ENCODE measurements at regions not wholly inside any gene's neighbourhood (a gene's known extent, or its start where the extent isn't known, plus 50 kb on each side); places are given as distances from the start of the nearest gene placed in this dataset.
"Not testable (repeated sequence)": the region's sequence is repeated elsewhere in the genome, so short reads cannot be mapped to it uniquely, and the experiment has no call there.

DNA sequence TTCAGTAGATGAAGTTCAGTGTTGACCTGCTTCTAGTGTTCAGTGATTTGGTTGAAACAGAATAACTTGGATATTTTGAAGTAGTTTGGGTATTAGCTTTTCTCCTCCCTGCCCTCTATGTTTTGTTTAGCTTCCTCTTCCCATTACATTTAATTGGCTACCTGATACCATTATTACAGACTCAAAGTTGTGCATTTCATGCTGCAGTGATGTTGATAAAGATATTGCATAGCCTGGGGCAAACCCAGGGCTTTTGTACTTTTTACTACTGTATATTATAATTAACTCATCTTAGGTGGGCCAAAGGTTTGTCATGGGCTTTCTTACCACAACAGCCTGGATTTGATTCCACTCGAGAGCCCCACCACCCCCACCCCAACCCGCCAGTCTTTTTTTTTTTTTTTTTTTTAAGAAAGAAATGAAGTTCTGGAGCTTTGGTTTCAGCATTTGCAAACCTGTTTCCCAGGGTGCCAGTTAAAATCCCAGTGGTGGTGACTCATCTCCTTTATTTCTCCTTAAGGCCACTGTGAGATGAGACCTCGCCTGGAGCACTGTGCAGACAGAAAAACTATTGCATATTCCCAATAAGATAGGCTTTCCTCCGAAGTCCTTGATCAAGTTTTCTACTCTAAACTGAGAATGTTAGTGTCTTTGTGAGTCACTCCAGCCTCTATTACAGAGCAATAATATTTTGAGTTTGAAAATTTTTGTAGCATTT is 393.7 kb upstream of the FANCL start:
- DNase-seq (ENCODE audit: low read depth in 3 of 3): no peak

DNA sequence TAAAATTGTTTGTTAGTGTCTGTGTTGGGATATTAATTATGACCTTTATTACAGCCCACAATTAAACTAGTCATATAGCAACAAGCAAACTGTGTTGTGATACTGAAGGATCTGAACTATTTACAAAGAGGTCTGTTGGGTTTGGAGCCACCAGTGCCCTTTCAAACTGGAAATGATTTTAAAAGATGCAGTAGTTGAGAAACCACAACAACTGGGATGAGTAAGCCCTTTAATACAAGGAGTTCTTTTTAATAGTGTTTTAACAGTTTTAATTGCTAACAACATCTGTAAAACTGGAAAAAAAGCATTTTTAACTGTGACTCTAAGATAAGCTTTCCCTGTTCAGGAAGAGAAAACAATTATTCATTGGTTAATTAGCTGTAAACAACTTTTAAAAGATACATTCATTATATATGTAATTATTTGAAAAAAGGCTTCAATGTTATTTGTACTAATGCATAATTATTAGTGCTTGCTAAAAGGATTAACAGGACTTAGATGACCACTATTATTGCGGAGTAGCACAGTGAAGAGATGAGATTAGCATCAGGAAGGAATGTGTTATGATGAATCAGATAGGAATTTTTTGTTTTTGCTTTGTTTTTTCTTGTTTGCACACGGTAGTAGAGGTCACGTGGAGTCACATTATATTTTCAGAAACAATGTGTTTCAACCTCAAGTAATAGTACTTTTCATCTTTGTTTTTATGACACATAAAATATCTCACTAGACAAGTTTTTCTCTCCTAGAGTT is 392.7 kb upstream of the FANCL start:
- DNase-seq (ENCODE audit: low read depth in 3 of 3): no peak

DNA sequence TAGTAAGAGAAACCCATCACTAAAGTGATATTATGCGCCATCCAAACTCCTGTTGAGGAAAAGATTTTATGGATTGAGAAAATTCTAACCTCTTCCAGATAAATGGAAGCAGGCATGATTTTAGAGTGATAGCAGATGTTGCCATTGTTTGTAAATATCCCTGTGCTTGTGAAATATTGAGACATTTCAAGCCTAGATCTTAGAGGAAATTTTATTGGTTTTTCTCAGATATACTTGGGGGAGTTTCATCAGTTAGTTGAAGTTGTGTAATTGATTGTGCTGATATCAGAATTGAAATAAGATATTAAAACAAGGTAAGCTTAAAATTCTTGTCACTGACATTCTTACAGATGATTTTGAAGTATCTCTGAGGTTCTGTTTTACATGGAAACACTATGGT is 390.9 kb upstream of the FANCL start:
- no peak for DNase-seq (ENCODE audit: low read depth in 3 of 3)

DNA sequence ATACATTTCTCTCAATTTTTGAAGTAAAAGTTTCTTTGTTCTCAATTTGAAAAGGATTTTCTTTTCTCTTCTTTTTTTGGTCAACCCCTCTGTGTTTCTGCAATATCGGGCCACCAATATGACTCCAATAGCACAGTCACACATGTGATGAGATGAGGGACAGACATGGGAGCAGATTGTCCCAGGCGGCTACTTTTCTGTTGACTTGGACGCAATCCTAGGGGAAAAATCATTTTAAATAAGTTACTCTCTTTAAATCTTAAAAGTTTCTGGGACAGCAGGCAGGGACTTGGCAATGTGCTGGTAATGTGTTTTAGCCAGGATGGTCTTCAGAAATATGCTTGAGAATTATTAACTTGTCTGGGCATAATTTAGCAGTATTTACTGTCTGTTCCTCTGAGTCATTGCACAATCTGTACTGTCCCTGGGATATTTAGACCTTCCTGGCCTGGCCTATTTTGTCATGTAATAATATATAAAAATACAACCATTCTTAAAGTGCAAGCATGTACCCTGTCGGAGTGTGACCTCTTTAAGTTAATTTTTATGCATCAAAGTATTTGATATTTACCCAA is 388.5 kb upstream of the FANCL start:
- DNase-seq (ENCODE audit: low read depth in 3 of 3): no peak

DNA sequence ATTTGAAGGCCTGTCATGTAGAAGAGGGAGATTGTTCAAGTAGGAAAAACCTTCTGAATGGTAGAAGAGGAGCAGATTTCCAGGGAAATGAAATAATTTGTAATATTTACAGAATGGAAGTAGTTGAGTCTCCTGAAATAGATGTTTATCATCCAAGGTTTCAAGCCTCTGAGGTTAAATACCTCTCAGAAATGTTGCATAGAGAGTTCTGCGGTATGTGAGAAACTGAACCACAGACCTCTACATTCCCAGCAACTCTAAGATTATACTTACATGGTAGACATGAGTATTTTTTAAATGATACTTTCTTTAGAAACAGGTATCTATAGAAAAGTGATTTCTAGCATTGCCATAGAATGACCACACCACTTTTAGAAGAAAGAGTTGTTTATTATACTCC is 379.8 kb upstream of the FANCL start:
- no peak for DNase-seq (ENCODE audit: low read depth in 3 of 3)

DNA sequence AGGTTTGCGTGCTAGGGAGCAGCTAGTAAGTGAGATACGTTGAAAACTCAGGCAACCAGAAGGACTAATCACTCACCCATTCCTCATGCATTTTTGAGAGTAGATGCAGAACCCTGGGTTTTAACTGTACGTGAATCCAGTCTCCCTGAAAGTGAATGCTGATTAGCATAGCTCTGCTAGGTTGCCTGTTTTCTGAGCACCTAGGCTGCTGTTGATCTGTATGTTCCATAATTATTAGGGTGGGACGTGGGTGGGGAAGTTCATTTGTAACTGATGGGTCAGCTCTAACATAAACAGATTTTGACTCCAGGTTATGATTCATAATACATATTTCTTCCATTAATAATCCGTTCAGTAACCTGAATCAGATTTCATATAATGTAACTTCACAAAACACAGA is 379.0 kb upstream of the FANCL start:
- no peak for DNase-seq (ENCODE audit: low read depth in 3 of 3)

DNA sequence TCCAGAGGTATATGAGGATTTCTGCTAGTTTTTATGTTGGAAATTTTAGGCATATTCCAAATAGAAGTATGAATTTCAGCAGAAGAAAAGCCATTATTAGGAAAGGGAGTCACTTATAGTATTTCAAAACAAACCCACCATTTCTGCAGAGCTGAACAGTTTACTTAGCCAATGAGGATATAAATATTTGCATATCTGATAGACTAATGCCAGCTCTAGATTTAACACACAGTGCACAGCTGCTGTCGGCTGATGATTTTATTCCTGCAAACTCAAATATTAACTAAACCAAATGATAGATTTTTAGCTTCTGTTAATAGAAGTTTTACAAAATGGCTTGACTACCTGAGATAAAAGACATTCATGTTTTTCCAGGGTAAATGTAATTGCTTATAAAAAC is 375.8 kb upstream of the FANCL start:
- no peak for DNase-seq (ENCODE audit: low read depth in 3 of 3)

DNA sequence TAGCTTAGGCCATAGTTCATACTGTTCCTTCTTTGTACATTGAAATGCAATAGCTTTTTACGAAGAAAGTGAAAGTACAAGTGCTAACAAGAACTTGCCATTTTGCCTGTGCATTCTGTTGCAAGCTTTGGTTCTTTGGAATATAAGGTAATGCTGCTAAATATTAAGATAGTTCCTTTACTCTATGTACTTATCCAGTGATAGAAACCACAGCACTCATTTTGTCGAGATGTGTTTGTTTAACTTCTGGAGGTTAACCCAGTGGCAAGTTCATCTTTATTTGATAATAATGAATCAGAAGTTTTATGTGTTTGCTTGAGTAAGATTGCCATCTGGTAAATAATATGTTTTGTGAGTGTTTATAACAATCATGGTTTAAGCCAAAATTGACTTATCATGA is 373.1 kb upstream of the FANCL start:
- DNase-seq (ENCODE audit: low read depth in 3 of 3): no peak

DNA sequence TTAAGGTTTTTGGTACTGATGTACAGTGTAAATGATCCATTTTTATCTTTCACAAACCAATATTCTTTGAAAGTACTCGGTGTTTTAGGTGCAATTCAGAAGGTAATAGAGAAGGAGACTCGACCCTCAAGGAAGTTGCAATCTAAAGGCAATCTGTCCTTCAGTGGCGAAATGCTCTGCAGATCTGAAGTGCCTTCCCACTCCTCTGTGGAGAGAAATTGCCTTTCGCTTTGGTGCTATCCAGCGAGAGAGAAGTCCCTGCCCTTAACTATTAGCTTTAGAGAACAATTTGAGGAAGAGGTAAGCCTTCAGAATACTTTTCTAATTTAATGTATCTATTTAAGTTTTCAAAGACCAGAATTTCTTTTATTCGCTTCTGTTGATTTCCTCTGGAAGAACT is 371.8 kb upstream of the FANCL start:
- no peak for DNase-seq (ENCODE audit: low read depth in 3 of 3)

DNA sequence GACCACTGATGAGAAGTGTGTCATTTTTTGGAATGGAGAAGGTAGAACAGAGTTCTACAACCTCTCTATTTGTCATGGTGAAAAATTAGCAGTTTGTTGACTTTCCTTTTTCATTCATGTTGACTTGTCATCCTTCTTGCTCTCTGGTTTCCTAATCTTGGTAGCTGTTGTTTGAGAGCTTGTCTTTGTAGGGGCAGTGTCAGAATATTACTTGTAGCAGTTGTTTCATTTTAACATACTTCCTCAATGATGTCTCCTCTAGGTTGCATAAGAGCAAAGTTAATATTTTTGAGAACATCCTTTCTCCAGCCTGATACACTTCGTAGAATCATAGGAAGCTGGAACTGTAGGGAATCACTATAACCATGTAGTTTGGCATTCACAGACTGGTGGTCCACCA is 368.2 kb upstream of the FANCL start:
- DNase-seq (ENCODE audit: low read depth in 3 of 3): no peak

DNA sequence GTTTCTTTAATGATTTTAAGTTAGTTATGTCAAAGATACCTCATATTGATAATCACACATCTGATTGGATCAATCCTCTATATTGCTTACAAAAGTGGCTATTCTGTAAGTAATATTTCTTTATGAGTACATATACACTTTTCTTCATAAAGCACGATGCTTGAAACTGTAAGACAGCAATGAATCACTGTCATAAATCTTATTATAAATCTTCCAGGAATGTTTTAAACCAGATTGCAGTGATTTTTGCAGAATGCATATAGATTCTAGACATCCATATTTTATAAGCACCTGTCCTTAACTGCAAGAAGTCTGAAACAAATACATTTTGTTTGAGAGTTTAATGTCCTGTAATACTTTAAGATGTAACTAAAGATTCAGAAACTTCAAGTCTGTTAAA is 367.0 kb upstream of the FANCL start:
- no peak for DNase-seq (ENCODE audit: low read depth in 3 of 3)

DNA sequence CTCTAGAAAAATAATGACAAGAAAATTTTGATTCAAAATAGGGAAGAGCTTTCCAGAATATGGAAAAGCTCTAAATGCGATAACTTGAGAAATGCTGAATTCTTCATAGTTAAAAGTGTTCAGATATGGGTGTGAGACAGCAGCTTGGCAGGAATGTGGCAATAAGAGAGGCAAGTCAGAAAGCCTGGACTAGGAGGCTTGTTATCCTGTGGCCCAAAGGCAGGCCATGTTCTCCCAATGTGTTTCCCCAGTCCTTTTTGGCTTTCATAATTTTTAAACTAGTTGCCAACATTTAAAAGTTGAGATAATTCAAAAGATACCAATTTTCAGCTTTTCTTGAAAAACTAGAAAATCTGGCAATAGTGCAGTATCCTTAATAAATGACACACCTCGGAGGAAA is 366.3 kb upstream of the FANCL start:
- no peak for DNase-seq (ENCODE audit: low read depth in 3 of 3)

DNA sequence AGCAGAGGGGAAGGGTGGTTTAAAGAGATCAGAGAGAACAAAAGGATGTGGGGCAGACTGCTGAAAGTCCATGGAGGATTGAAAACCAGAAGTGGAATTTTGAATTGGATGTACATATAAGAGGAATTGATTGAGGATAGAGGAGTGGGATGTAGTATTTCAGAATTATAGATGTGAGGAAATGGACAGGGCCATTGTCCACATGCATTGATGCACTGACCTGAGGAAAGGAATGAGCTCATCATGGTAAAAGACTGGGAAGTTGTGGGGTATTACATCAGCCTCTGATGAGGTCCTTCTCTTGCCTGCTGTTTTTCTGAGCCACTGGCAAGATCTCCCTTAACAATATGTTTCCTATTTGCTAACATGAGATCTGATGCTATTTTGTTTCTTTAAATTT is 365.7 kb upstream of the FANCL start:
- DNase-seq (ENCODE audit: low read depth in 3 of 3): no peak

DNA sequence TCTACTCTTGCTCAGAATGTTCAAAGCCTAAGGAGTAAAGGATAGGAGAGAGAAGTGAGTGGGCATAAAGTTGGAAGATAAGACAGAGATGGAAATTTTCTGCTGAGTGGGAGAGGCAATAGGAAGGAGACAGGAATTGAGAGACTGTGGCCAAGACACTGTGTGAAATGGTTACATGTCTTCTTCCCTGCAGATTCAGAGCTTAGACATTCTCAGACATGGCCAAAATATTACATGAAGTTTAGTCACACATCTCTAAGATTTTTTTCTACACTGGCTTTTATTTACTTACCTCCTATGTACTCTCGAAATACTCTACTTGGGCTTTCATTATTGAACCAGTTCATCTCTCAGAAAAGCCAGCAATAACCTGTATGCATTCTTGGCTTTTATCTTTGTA is 363.0 kb upstream of the FANCL start:
- DNase-seq (ENCODE audit: low read depth in 3 of 3): no peak

DNA sequence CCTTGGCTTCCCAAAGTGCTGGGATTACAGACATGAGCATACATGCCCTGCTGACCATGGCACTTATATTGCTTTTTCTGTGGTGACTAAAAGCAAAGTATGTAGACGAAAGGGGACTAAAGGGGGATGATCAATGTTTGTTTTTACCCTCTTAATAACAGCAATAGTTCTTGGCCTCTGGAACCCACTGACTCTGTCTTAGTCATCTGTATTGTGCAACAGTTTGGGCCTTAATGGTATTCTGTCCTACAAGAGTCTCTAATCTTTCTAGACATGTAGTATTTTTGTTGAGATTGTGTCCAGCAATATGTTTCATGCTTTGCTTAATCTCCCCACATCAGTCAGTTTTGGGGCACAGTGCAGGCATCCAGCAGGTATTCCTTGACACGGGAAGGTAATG is 359.9 kb upstream of the FANCL start:
- no peak for DNase-seq (ENCODE audit: low read depth in 3 of 3)

DNA sequence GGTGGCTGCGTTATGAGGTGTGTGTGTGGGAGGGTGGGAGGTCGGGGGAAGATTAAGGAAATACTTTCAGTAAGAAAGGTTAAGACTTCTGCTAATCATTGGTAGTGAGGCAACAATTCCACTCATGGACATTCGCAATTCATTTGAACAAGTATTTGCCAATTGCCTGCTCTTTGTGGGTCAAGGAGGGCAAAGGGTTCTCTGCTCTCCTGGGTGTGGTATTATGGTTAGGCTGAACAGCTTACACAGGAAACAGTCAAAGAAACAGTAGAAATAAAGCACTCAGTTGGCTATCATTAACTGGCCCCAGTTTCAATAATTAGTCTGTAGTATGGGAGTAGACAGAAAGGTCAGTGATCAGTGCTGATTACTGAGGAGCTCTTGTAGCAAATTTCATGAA is 357.0 kb upstream of the FANCL start:
- no peak for DNase-seq (ENCODE audit: low read depth in 3 of 3)

DNA sequence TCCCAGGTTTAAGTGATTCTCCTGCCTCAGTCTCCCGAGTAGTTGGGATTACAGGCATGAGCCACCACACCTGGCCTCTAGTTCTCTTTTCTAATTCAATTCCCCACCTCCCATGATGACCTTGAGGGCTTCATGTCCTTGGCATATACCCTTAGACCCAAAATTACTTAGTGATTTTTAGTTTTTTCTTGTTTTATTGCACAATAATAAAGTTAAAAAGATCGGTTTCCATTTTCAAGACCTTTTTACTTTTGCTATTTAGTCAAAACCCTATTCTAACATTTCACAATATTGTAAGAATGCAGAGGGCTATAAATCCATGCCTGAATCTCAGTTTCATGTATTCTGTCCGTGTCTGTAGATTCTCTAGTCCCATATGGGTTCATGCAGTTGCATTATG is 354.6 kb upstream of the FANCL start:
- DNase-seq (ENCODE audit: low read depth in 3 of 3): no peak

DNA sequence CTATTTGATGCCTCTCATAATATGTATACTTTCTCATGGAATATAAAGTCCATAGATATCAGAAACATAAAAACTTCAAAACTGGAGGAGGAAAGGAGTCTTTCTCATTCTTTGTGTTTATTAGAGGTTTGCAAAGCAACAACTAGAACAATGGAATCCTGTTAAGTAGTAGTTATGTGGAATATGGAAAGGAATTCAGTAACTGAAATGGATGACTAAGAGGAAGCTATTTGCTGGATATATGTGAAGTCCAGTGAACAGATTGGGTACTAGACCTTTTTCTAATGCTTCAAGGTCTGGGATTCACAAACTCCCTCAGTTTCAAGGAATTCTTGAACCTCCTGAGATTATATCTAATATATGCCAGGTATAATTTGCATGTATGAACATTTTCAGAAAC is 353.6 kb upstream of the FANCL start:
- no peak for DNase-seq (ENCODE audit: low read depth in 3 of 3)

DNA sequence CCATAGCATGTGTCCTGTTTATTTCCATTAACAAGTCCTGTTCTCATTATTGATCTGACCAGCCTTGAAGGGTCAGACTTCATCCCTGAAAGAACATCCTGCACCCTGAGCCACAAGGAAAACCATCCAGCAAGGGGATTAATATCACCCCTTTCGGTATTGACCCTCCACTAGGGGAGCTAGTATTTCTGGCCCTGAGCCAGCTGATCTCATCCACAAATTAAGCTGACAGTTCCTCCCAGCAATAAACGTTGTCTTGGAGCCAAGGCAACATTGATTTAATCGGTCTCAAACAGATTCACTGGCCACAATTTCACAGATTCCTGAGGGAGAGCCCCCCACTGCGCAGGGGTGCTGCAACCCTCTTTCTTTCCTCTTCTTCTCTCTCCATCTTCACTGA is 353.1 kb upstream of the FANCL start:
- no peak for DNase-seq (ENCODE audit: low read depth in 3 of 3)

DNA sequence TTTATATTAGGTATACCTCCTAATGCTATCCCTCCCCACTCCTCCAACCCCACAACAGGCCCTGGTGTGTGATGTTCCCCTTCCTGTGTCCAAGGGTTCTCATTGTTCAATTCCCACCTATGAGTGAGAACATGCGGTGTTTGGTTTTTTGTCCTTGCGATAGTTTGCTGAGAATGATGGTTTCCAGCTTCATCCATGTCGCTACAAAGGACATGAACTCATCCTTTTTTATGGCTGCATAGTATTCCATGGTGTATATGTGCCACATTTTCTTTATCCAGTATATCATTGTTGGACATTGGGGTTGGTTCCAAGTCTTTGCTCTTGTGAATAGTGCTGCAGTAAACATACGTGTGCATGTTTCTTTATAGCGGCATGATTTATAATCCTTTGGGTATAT is 345.1 kb upstream of the FANCL start:
- DNase-seq (ENCODE audit: low read depth in 3 of 3): not testable (repeated sequence)

DNA sequence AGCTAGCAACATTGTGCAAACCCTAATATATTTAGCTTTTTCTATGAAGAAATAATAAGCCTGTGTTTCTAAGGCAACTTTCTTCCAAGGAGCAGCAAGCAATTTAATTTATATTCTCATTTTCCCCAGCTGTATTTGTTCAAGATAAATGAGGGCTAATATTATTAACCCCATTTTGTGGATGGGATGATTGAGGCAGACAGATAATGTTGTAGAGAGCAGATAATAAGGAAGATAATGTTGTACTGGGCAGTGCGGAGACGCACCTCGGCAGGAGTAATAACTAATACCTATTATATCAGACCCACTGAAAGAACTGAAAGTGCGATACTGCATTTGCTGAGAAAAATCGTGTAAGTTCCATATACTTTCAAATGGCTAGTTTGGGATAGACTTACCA is 344.1 kb upstream of the FANCL start:
- DNase-seq (ENCODE audit: low read depth in 3 of 3): no peak

DNA sequence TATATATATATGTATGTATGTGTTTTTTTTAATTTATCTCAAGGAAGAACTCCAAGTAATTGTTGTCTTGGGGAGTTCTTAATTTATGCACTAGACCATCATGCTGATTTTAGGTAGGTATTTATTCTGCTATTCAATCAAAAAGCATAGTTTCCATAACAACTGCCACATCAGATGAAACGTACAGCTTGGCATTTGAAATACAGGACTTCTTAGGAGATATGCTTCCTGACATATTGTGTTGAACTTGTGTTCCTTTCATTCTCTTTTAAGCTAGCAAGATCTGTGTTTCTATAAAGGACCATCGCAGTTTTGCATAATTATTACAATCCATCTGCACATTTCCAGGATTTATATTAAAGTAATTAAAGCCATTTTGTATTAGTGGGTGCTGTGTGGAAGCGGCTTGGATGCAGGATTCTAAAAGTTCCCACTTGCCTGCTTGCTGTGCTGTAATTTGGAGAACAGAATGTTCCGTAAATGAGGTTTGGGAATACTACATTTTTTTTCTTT is 343.5 kb upstream of the FANCL start:
- no peak for DNase-seq (ENCODE audit: low read depth in 3 of 3)

DNA sequence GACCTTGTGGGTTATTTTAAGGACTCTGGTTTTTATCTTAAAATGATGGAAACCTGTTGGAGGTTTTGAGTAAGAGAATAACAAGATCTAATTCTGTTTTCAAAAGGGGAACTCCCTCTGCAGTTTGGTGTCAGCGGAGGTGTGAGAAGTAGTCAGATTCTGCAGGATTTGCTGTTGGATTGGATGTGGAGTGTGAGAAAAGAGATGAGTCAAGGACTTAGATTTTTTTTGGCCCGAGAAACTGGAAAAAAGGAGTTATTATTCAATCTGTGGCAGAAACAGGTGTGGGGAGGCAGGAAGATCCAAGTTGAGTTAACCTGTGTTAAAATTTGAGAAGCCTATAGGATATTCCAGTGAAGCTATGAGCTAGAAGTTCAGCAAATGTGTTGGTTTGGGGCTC is 337.2 kb upstream of the FANCL start:
- DNase-seq (ENCODE audit: low read depth in 3 of 3): no peak
